ENCODE measurements at regions not wholly inside any gene's neighbourhood (a gene's known extent, or its start where the extent isn't known, plus 50 kb on each side); places are given as distances from the start of the nearest gene placed in this dataset.

- Mint-ChIP-seq H3K27ac (ENCODE audit: unreplicated experiment) (no peak overlapping the region), H3K27me3 (ENCODE audit: unreplicated experiment) (no peaks in the 10 kb centered on the region), H3K36me3 (ENCODE audit: low read depth, unreplicated experiment) (no peaks in the 10 kb centered on the region), H3K9me3 (ENCODE audit: unreplicated experiment) (no peaks in the 10 kb centered on the region), H3K4me1 (ENCODE audit: unreplicated experiment) (no peaks in the 10 kb centered on the region), H3K4me3 (ENCODE audit: unreplicated experiment) (no peak overlapping the region)
- no peak for TF ChIP-seq CTCF (IDR thresholded peaks at IDR 0.05; ENCODE audit: unreplicated experiment)
- DNase-seq (ENCODE audit: low spot score): no peak
These were observed 95.9 kb downstream of the XCL2 start for GRCh38 chr1:168447871-168448270.

GRCh38 chr1:168446081-168446480, 97.7 kb downstream of the XCL2 start:
- no peaks in the 10 kb centered on the region for H3K36me3 Mint-ChIP-seq (ENCODE audit: low read depth, unreplicated experiment)
- no peaks in the 10 kb centered on the region for H3K4me1 Mint-ChIP-seq (ENCODE audit: unreplicated experiment)
- no peak for DNase-seq (ENCODE audit: low spot score)
- no peaks in the 10 kb centered on the region for H3K9me3 Mint-ChIP-seq (ENCODE audit: unreplicated experiment)
- no peak overlapping the region for H3K27ac Mint-ChIP-seq (ENCODE audit: unreplicated experiment)
- no peak overlapping the region for H3K4me3 Mint-ChIP-seq (ENCODE audit: unreplicated experiment)
- H3K27me3 Mint-ChIP-seq (ENCODE audit: unreplicated experiment): peaks cover 1% of the 10 kb centered on the region
- no peak for TF ChIP-seq CTCF (IDR thresholded peaks at IDR 0.05; ENCODE audit: unreplicated experiment)

GRCh38 chr1:168443899-168444298, 99.9 kb downstream of the XCL2 start:
- H3K36me3 Mint-ChIP-seq (ENCODE audit: low read depth, unreplicated experiment): no peaks in the 10 kb centered on the region
- H3K4me3 Mint-ChIP-seq (ENCODE audit: unreplicated experiment): no peak overlapping the region
- DNase-seq (ENCODE audit: low spot score): no peak

GRCh38 chr1:168443356-168443755, 100.4 kb downstream of the XCL2 start:
- Mint-ChIP-seq H3K4me3 (ENCODE audit: unreplicated experiment) (no peak overlapping the region), H3K27ac (ENCODE audit: unreplicated experiment) (no peak overlapping the region), H3K9me3 (ENCODE audit: unreplicated experiment) (no peaks in the 10 kb centered on the region), H3K36me3 (ENCODE audit: low read depth, unreplicated experiment) (no peaks in the 10 kb centered on the region), H3K27me3 (ENCODE audit: unreplicated experiment) (peaks cover 3% of the 10 kb centered on the region), H3K4me1 (ENCODE audit: unreplicated experiment) (no peaks in the 10 kb centered on the region)
- TF ChIP-seq CTCF (IDR thresholded peaks at IDR 0.05; ENCODE audit: unreplicated experiment): no peak
- no peak for DNase-seq (ENCODE audit: low spot score)

More at GRCh38 chr1:168443899-168444298, 99.9 kb downstream of the XCL2 start:
- H3K27ac Mint-ChIP-seq (ENCODE audit: unreplicated experiment): no peak overlapping the region
- no peaks in the 10 kb centered on the region for H3K9me3 Mint-ChIP-seq (ENCODE audit: unreplicated experiment)
- no peaks in the 10 kb centered on the region for H3K4me1 Mint-ChIP-seq (ENCODE audit: unreplicated experiment)
- H3K27me3 Mint-ChIP-seq (ENCODE audit: unreplicated experiment): peaks cover 3% of the 10 kb centered on the region
- TF ChIP-seq CTCF (IDR thresholded peaks at IDR 0.05; ENCODE audit: unreplicated experiment): no peak

- peaks cover 3% of the 10 kb centered on the region for H3K27me3 Mint-ChIP-seq (ENCODE audit: unreplicated experiment)
- H3K9me3 Mint-ChIP-seq (ENCODE audit: unreplicated experiment): no peaks in the 10 kb centered on the region
- TF ChIP-seq CTCF (IDR thresholded peaks at IDR 0.05; ENCODE audit: unreplicated experiment): no peak
- H3K4me1 Mint-ChIP-seq (ENCODE audit: unreplicated experiment): no peaks in the 10 kb centered on the region
- H3K36me3 Mint-ChIP-seq (ENCODE audit: low read depth, unreplicated experiment): no peaks in the 10 kb centered on the region
- no peak overlapping the region for H3K4me3 Mint-ChIP-seq (ENCODE audit: unreplicated experiment)
- no peak overlapping the region for H3K27ac Mint-ChIP-seq (ENCODE audit: unreplicated experiment)
- DNase-seq (ENCODE audit: low spot score): no peak
These were observed 100.9 kb downstream of the XCL2 start for GRCh38 chr1:168442931-168443330.
